CD14-positive monocyte (primary cell): ENCODE measurements at regions not wholly inside any gene's neighbourhood (a gene's known extent, or its start where the extent isn't known, plus 50 kb on each side); places are given as distances from the start of the nearest gene placed in this dataset.

ENCODE experiments used
- DNase-seq, 3 donors: peaks; one replicate each; pipeline ENCODE4 v3.0.0-alpha.2; 2011 to 2022
- H2AFZ ChIP-seq: 2 replicates; pipeline ENCODE4 v1.6.0; 2012; ENCODE audit warnings: mild to moderate bottlenecking, low read depth, low read length, inconsistent platforms; ENCODE audit not compliant: insufficient read depth, poor library complexity, severe bottlenecking
- H3K27ac ChIP-seq, 2 donors: 1 replicate in 1 of 2; 2 replicates in 1 of 2; pipeline ENCODE4 v1.5.1; 2012 to 2013; ENCODE audit warnings: low read length in 2 of 2, control low read depth in 1 of 2, inconsistent platforms in 1 of 2, low read depth in 1 of 2, mild to moderate bottlenecking in 1 of 2
- H3K27me3 ChIP-seq, 2 donors: one replicate each; pipeline versions ENCODE4 v1.6.0 to v1.6.1; 2011 to 2013; ENCODE audit warnings: low read length in 2 of 2; ENCODE audit not compliant: control insufficient read depth in 2 of 2, insufficient read depth in 2 of 2
- H3K36me3 ChIP-seq, 2 donors: replicated peaks in 1 of 2; 1 replicate in 1 of 2; 2 replicates in 1 of 2; pipeline versions ENCODE4 v1.5.1 to v1.6.1; 2012 to 2013; ENCODE audit warnings: low read length in 2 of 2, control low read depth in 1 of 2, inconsistent platforms in 1 of 2, mild to moderate bottlenecking in 1 of 2; ENCODE audit not compliant: insufficient read depth in 2 of 2, control insufficient read depth in 1 of 2
- H3K4me1 ChIP-seq, 2 donors: 1 replicate in 1 of 2; 2 replicates in 1 of 2; pipeline versions ENCODE4 v1.5.1 to v1.6.1; 2012 to 2013; ENCODE audit warnings: low read length in 2 of 2, control low read depth in 1 of 2, inconsistent platforms in 1 of 2, mild to moderate bottlenecking in 1 of 2, moderate library complexity in 1 of 2; ENCODE audit not compliant: insufficient read depth in 2 of 2, control insufficient read depth in 1 of 2
- H3K4me2 ChIP-seq: replicated peaks from 2 replicates; pipeline ENCODE3; 2012; ENCODE audit warnings: low read length, moderate library complexity, mild to moderate bottlenecking; ENCODE audit not compliant: poor library complexity, severe bottlenecking; ENCODE audit errors: extremely low read depth
- H3K4me3 ChIP-seq, 3 experiments: fragments of 200-600 bp in 1 of 3; sonication (generic) in 1 of 3; replicated peaks in 1 of 3; 1 replicate in 2 of 3; 2 replicates in 1 of 3; pipeline ENCODE4 v1.5.1; 2011 to 2013; ENCODE audit warnings: low read length in 3 of 3, mild to moderate bottlenecking in 3 of 3, control low read depth in 2 of 3, low read depth in 2 of 3, inconsistent platforms in 1 of 3, moderate library complexity in 1 of 3
- H3K79me2 ChIP-seq: 2 replicates; pipeline ENCODE4 v1.6.0; 2012; ENCODE audit warnings: mild to moderate bottlenecking, control low read depth, inconsistent platforms, low read length, moderate library complexity; ENCODE audit not compliant: insufficient read depth
- H3K9ac ChIP-seq: 2 replicates; pipeline ENCODE4 v1.6.0; 2017; ENCODE audit warnings: low read length, mild to moderate bottlenecking; ENCODE audit not compliant: insufficient read depth, poor library complexity, severe bottlenecking
- H3K9me3 ChIP-seq, 2 donors: replicated peaks in 1 of 2; 1 replicate in 1 of 2; 2 replicates in 1 of 2; pipeline versions ENCODE4 v1.5.1 to v1.6.1; 2012 to 2013; ENCODE audit warnings: low read length in 2 of 2, control low read depth in 1 of 2; ENCODE audit not compliant: control insufficient read depth in 1 of 2, insufficient read depth in 1 of 2
- H4K20me1 ChIP-seq: 2 replicates; pipeline ENCODE4 v1.6.0; 2012; ENCODE audit warnings: mild to moderate bottlenecking, low read length, control low read depth, moderate library complexity; ENCODE audit not compliant: insufficient read depth
- H3K27ac Mint-ChIP-seq, 7 donors: one replicate each; pipeline ENCODE4 v1.8.0; 2020; ENCODE audit warnings: mild to moderate bottlenecking in 7 of 7, mixed read lengths in 7 of 7, moderate library complexity in 6 of 7, inconsistent platforms in 2 of 7
- H3K27me3 Mint-ChIP-seq, 3 donors: one replicate each; pipeline ENCODE4 v1.8.0; 2021 to 2022; ENCODE audit warnings: low read depth in 3 of 3, mild to moderate bottlenecking in 3 of 3, mixed read lengths in 3 of 3, moderate library complexity in 3 of 3, inconsistent platforms in 1 of 3
- H3K36me3 Mint-ChIP-seq, 2 donors: one replicate each; pipeline ENCODE4 v1.8.0; 2020; ENCODE audit warnings: mixed read lengths in 2 of 2, inconsistent platforms in 1 of 2, mild to moderate bottlenecking in 1 of 2
- H3K4me1 Mint-ChIP-seq: one replicate; pipeline ENCODE4 v1.8.0; 2020; ENCODE audit warnings: mild to moderate bottlenecking, mixed read lengths
- H3K4me3 Mint-ChIP-seq, 2 donors: one replicate each; pipeline ENCODE4 v1.8.0; 2020; ENCODE audit warnings: mild to moderate bottlenecking in 2 of 2, mixed read lengths in 2 of 2, moderate library complexity in 1 of 2
- H3K9me3 Mint-ChIP-seq, 7 donors: one replicate each; pipeline ENCODE4 v1.8.0; 2020 to 2022; ENCODE audit warnings: mixed read lengths in 7 of 7, mild to moderate bottlenecking in 6 of 7, moderate library complexity in 6 of 7, inconsistent platforms in 2 of 7
- CTCF ChIP-seq: fragments of 200-600 bp; IDR thresholded peaks from one replicate; pipeline ENCODE4 v1.8.0; 2022; ENCODE audit warnings: antibody characterized with exemption, mild to moderate bottlenecking
- WGBS: methylation state at CpG from one replicate; pipeline ENCODE4 v1.1.5; 2013; ENCODE audit warnings: missing lambda C conversion rate; ENCODE audit not compliant: insufficient coverage; 5-methylcytosine and 5-hydroxymethylcytosine counted together
- intact Hi-C, 2 donors: fragments of 100-400 bp; cut with micrococcal nuclease; formaldehyde crosslinking; loops; one replicate each; pipeline versions ENCODE4 v1.15.0 to v1.15.1; 2023

- H3K9ac ChIP-seq, result no peak overlapping the region
- no peaks in the 10 kb centered on the region for H3K79me2 ChIP-seq
- H2AFZ ChIP-seq, result no peak overlapping the region
- H3K4me2 ChIP-seq, result no peak overlapping the region
- H3K4me1 Mint-ChIP-seq, result no peaks in the 10 kb centered on the region
- no peak for TF ChIP-seq CTCF
- 79% methylated on average over 2 of the region's 4 CpGs for WGBS
- no peaks in the 10 kb centered on the region for H3K27me3 ChIP-seq
- no peaks in the 10 kb centered on the region for H3K27me3 Mint-ChIP-seq
- no peak overlapping the region for H3K27ac Mint-ChIP-seq
- H3K36me3 Mint-ChIP-seq, result no peaks in the 10 kb centered on the region
- no peak overlapping the region for H3K27ac ChIP-seq
- intact Hi-C loops, result no loop called here
- no peaks in the 10 kb centered on the region for H3K36me3 ChIP-seq
- no peak overlapping the region for H3K4me3 Mint-ChIP-seq
- no peaks in the 10 kb centered on the region for H4K20me1 ChIP-seq
- no peaks in the 10 kb centered on the region for H3K4me1 ChIP-seq
- H3K9me3 ChIP-seq, result peaks cover 0 to 3% of the 10 kb centered on the region in 2 donors
- no peak overlapping the region for H3K4me3 ChIP-seq
- DNase-seq, result no peak
- peaks cover 0 to 3% (median under 1%) of the 10 kb centered on the region in 7 donors for H3K9me3 Mint-ChIP-seq
These were observed 670.7 kb upstream of the CXADR start for GRCh38 chr21:16841975-16842695.

DNA sequence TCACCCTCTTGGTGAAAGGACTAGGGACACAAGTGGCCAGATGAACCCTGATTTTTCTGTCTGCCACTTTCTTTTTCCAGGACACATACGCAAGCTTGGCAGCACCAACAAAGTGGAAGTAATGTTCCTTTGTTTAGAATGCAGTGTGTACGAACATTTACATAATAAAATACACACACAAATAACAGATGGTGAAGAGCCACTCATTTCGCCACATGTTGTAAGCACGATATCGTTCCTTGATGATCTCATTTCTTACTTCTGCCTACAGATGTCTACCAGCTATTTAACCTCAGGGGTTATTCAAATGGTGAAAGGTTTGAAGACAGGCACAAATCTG lies 670.2 kb upstream of the CXADR start:
- Mint-ChIP-seq H3K27me3 (no peaks in the 10 kb centered on the region), H3K36me3 (no peaks in the 10 kb centered on the region), H3K27ac (no peak overlapping the region), H3K9me3 (peaks cover 0 to 3% (median 1%) of the 10 kb centered on the region in 7 donors), H3K4me1 (no peaks in the 10 kb centered on the region), H3K4me3 (no peak overlapping the region)
- Histone ChIP-seq H3K4me3 (no peak overlapping the region), H4K20me1 (no peaks in the 10 kb centered on the region), H3K27me3 (no peaks in the 10 kb centered on the region), H2AFZ (no peak overlapping the region), H3K36me3 (no peaks in the 10 kb centered on the region), H3K9ac (no peak overlapping the region), H3K9me3 (peaks cover 0 to 3% of the 10 kb centered on the region in 2 donors), H3K4me1 (no peaks in the 10 kb centered on the region), H3K79me2 (no peaks in the 10 kb centered on the region), H3K4me2 (no peak overlapping the region), H3K27ac (no peak overlapping the region)
- DNase-seq, result no peak
- no CpG with 5 or more reads among the region's 5 CpGs for WGBS
- intact Hi-C loops, result no loop called here
- TF ChIP-seq CTCF, result no peak
